ENCODE measurements at regions not wholly inside any gene's neighbourhood (a gene's known extent, or its start where the extent isn't known, plus 50 kb on each side); places are given as distances from the start of the nearest gene placed in this dataset.

DNA sequence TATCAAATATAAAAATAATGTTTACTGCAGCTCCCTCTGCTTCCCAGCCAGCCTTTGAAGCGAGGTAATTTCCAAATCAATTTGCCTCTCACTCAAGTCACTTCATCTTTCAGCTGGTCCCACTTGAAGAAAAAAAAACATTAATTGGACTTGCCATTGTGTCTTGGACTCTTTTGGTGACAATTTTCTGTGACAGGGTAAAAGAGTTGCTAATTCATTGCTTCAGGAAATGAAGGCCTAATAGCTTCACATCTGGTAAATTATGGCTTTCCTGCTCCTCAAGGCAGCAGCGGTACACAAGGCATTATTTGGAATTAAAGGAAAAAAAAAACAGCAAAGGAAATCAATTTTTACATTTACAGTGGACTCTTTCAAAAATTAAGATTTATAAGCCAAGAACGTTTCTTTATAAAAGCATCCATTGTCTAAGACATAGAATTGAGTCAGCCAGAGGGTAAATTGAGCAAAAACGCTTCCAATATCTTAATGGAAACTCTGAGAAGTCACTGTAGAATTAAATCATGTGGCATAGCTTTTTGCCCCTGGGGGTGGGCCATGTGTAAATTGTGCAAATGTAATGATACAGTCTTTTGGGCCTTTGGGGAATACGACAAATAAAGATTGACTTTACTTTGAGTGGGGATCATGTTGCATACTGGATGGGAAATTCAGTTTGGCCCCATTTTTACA, 102.5 kb downstream of the LYPLAL1 start:
- Histone ChIP-seq H3K4me1 (ENCODE audit: control insufficient read depth, extremely low read depth, insufficient read depth, low read length) (no peaks in the 10 kb centered on the region), H3K4me2 (ENCODE audit: control insufficient read depth, extremely low read depth, insufficient read depth, low read depth, low read length) (no peak overlapping the region), H3K9me3 (ENCODE audit: control insufficient read depth, low read depth, low read length) (no peaks in the 10 kb centered on the region), H2AFZ (ENCODE audit: control insufficient read depth, low read length) (no peak overlapping the region), H3K27ac (ENCODE audit: control insufficient read depth, insufficient read depth, low read length) (no peak overlapping the region), H3K27me3 (ENCODE audit: control insufficient read depth, extremely low read depth, insufficient read depth, low read length) (no peaks in the 10 kb centered on the region), H3K9ac (ENCODE audit: control insufficient read depth, extremely low read depth, insufficient read depth, low read length) (no peak overlapping the region), H3K4me3 (ENCODE audit: control insufficient read depth in 2 of 3, extremely low read depth in 1 of 3, insufficient read depth in 2 of 3, low read depth in 1 of 3, low read length in 3 of 3) (no peak overlapping the region), H3K36me3 (ENCODE audit: control insufficient read depth in 2 of 2, extremely low read depth in 1 of 2, insufficient read depth in 2 of 2, low read length in 2 of 2) (no peaks in the 10 kb centered on the region), H3K79me2 (ENCODE audit: control insufficient read depth, insufficient read depth, low read length) (no peaks in the 10 kb centered on the region), H4K20me1 (ENCODE audit: control insufficient read depth, extremely low read depth, insufficient read depth, low read length) (no peaks in the 10 kb centered on the region), H3K9me1 (ENCODE audit: control insufficient read depth, extremely low read depth, insufficient read depth, low read length) (peaks cover 3% of the 10 kb centered on the region)
- FAIRE-seq (no peak), DNase-seq (ENCODE audit: low read depth, low spot score) (no peak)
- TF ChIP-seq EZH2 (IDR thresholded peaks at IDR 0.05; ENCODE audit: low read length): no peak
- TF ChIP-seq, protein P1, sequence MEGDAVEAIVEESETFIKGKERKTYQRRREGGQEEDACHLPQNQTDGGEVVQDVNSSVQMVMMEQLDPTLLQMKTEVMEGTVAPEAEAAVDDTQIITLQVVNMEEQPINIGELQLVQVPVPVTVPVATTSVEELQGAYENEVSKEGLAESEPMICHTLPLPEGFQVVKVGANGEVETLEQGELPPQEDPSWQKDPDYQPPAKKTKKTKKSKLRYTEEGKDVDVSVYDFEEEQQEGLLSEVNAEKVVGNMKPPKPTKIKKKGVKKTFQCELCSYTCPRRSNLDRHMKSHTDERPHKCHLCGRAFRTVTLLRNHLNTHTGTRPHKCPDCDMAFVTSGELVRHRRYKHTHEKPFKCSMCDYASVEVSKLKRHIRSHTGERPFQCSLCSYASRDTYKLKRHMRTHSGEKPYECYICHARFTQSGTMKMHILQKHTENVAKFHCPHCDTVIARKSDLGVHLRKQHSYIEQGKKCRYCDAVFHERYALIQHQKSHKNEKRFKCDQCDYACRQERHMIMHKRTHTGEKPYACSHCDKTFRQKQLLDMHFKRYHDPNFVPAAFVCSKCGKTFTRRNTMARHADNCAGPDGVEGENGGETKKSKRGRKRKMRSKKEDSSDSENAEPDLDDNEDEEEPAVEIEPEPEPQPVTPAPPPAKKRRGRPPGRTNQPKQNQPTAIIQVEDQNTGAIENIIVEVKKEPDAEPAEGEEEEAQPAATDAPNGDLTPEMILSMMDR (optimal IDR thresholded peaks at IDR 0.05 in 1 of 3, IDR thresholded peaks at IDR 0.05 in 1 of 3, conservative IDR thresholded peaks at IDR 0.05 in 1 of 3; ENCODE audit: extremely low read depth in 1 of 3, insufficient read depth in 2 of 3, low read length in 3 of 3): no peak
- dilution Hi-C loops (cut with MboI; ENCODE audit: extremely low pct_ligation_motif_present, low sequenced_read_pairs): no loop called here

DNA sequence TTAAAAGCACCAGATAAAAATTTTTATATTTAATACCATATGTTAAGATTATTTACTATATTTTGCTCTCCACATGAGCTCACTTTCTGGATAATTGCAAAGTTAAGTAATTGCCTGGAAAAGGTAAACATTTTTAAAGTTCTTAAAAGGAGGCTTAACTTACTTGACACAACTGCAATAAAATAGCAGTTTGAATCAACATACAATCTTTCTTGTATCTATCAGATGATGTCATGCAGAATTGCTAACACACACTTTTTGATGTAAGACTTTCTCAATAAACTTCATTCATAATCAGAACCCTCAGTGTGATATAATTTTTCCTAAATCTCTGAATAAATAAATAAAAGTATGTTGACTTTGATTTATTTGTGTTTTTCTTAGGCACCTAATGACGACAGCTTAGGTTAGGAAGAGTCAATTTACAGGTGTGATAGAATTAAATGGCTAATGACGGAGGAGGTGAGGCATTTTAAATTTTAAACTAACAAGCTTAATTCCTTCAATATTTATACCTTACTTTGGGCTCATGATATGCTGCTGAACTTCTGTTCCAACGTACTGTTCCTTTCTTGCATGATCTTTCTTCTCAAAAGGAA, 99.5 kb downstream of the LYPLAL1 start:
- Histone ChIP-seq H3K9ac (ENCODE audit: control insufficient read depth, extremely low read depth, insufficient read depth, low read length) (no peak overlapping the region), H3K4me1 (ENCODE audit: control insufficient read depth, extremely low read depth, insufficient read depth, low read length) (no peaks in the 10 kb centered on the region), H2AFZ (ENCODE audit: control insufficient read depth, low read length) (no peak overlapping the region), H3K27ac (ENCODE audit: control insufficient read depth, insufficient read depth, low read length) (no peak overlapping the region), H3K79me2 (ENCODE audit: control insufficient read depth, insufficient read depth, low read length) (no peaks in the 10 kb centered on the region), H3K9me3 (ENCODE audit: control insufficient read depth, low read depth, low read length) (no peaks in the 10 kb centered on the region), H3K9me1 (ENCODE audit: control insufficient read depth, extremely low read depth, insufficient read depth, low read length) (peaks cover 3% of the 10 kb centered on the region), H3K4me3 (ENCODE audit: control insufficient read depth in 2 of 3, extremely low read depth in 1 of 3, insufficient read depth in 2 of 3, low read depth in 1 of 3, low read length in 3 of 3) (no peak overlapping the region), H4K20me1 (ENCODE audit: control insufficient read depth, extremely low read depth, insufficient read depth, low read length) (no peaks in the 10 kb centered on the region), H3K4me2 (ENCODE audit: control insufficient read depth, extremely low read depth, insufficient read depth, low read depth, low read length) (no peak overlapping the region), H3K36me3 (ENCODE audit: control insufficient read depth in 2 of 2, extremely low read depth in 1 of 2, insufficient read depth in 2 of 2, low read length in 2 of 2) (no peaks in the 10 kb centered on the region), H3K27me3 (ENCODE audit: control insufficient read depth, extremely low read depth, insufficient read depth, low read length) (no peaks in the 10 kb centered on the region)
- TF ChIP-seq EZH2 (IDR thresholded peaks at IDR 0.05; ENCODE audit: low read length): no peak
- TF ChIP-seq, protein P1 (optimal IDR thresholded peaks at IDR 0.05 in 1 of 3, IDR thresholded peaks at IDR 0.05 in 1 of 3, conservative IDR thresholded peaks at IDR 0.05 in 1 of 3; ENCODE audit: extremely low read depth in 1 of 3, insufficient read depth in 2 of 3, low read length in 3 of 3): no peak
- no peak for DNase-seq (ENCODE audit: low read depth, low spot score)
- no peak for FAIRE-seq
- dilution Hi-C loops (cut with MboI; ENCODE audit: extremely low pct_ligation_motif_present, low sequenced_read_pairs): no loop called here
